Kidney (tissue), 13 donors: ENCODE measurements at regions not wholly inside any gene's neighbourhood (a gene's known extent, or its start where the extent isn't known, plus 50 kb on each side); places are given as distances from the start of the nearest gene placed in this dataset.
"Not testable (repeated sequence)": the region's sequence is repeated elsewhere in the genome, so short reads cannot be mapped to it uniquely, and the experiment has no call there.

Source experiments
- DNase-seq, 5 donors: peaks; one replicate each; pipeline ENCODE4 v3.0.0-alpha.2; 2013 to 2020
- FAIRE-seq: peaks from 2 replicates; lab custom pipeline; 2012; peaks lifted over from hg19 to GRCh38; lab: Jason Lieb, UNC
- H3K27ac ChIP-seq, 2 donors: one replicate each; pipeline ENCODE4 v1.7.0; 2013; ENCODE audit warnings: low read depth in 2 of 2, low read length in 2 of 2, inconsistent platforms in 1 of 2
- H3K27me3 ChIP-seq: one replicate; pipeline ENCODE4 v1.7.1; 2013; ENCODE audit warnings: low read length, inconsistent platforms; ENCODE audit not compliant: control insufficient read depth, insufficient read depth
- H3K36me3 ChIP-seq, 3 donors: one replicate each; pipeline versions ENCODE4 v1.7.0 to v1.7.1; 2013; ENCODE audit warnings: low read length in 3 of 3, control low read depth in 1 of 3, inconsistent platforms in 1 of 3; ENCODE audit not compliant: insufficient read depth in 3 of 3, control insufficient read depth in 2 of 3
- H3K4me1 ChIP-seq, 3 donors: one replicate each; pipeline versions ENCODE4 v1.7.0 to v1.7.1; 2013; ENCODE audit warnings: low read length in 3 of 3, inconsistent platforms in 1 of 3, low read depth in 1 of 3; ENCODE audit not compliant: control insufficient read depth in 2 of 3, insufficient read depth in 2 of 3
- H3K4me3 ChIP-seq, 3 donors: one replicate each; pipeline versions ENCODE4 v1.7.0 to v1.8.1; 2013; ENCODE audit warnings: low read length in 3 of 3, control low read depth in 1 of 3, inconsistent platforms in 1 of 3
- H3K9ac ChIP-seq, 3 donors: one replicate each; pipeline versions ENCODE4 v1.7.0 to v1.7.1; 2013; ENCODE audit warnings: low read length in 3 of 3, control low read depth in 1 of 3, inconsistent platforms in 1 of 3
- H3K9me3 ChIP-seq, 3 donors: one replicate each; pipeline versions ENCODE4 v1.7.0 to v1.7.1; 2013; ENCODE audit warnings: low read length in 3 of 3, control low read depth in 1 of 3, inconsistent platforms in 1 of 3; ENCODE audit not compliant: control insufficient read depth in 2 of 3, insufficient read depth in 1 of 3
- CTCF ChIP-seq: IDR thresholded peaks from 3 replicates; pipeline ENCODE4 v1.5.1; 2012; ENCODE audit warnings: mild to moderate bottlenecking, moderate library complexity, borderline replicate concordance; ENCODE audit not compliant: insufficient read depth; ENCODE audit errors: extremely low read depth
- intact Hi-C: fragments of 100-400 bp; cut with DNase I; formaldehyde crosslinking; loops from one replicate; pipeline ENCODE4 v1.11.1; 2022
- donor health status: control.
- donor health status: control.
- donor health status: control.
- donor health status: control.
- donor health status: control.
- donor health status: DM: yes; HTN: yes; CAD: no.
- donor health status: Normal renal cell carcinoma (clear cell type).

GRCh38 chr6:44038543-44039065 is 88.6 kb downstream of the MRPL14 start:
- H3K4me1 ChIP-seq = peaks cover 0 to 6% (median 0%) of the 10 kb centered on the region in 3 donors
- no peaks in the 10 kb centered on the region for H3K36me3 ChIP-seq
- H3K27ac ChIP-seq = no peak overlapping the region
- intact Hi-C loops = no loop called here
- DNase-seq (peak in 2 of 5 donors; percentile 20 to 29), FAIRE-seq (no peak)
- no peak overlapping the region for H3K9ac ChIP-seq
- no peaks in the 10 kb centered on the region for H3K27me3 ChIP-seq
- no peaks in the 10 kb centered on the region for H3K9me3 ChIP-seq
- TF ChIP-seq CTCF = no peak
- no peak overlapping the region for H3K4me3 ChIP-seq

- peak in 2 of 5 donors; percentile 31 to 51 for DNase-seq
- Histone ChIP-seq H3K27me3 (no peaks in the 10 kb centered on the region), H3K27ac (no peak overlapping the region), H3K36me3 (no peaks in the 10 kb centered on the region), H3K9me3 (no peaks in the 10 kb centered on the region), H3K4me3 (no peak overlapping the region), H3K9ac (no peak overlapping the region), H3K4me1 (peaks cover 0 to 6% (median 0%) of the 10 kb centered on the region in 3 donors)
- intact Hi-C loops = no loop called here
- no peak for TF ChIP-seq CTCF
- no peak for FAIRE-seq
Measured at GRCh38 chr6:44037847-44038542, 89.3 kb downstream of the MRPL14 start.

GRCh38 chr6:44037276-44037675 is 90.0 kb downstream of the MRPL14 start:
- H3K27ac ChIP-seq, H3K36me3 ChIP-seq, H3K4me1 ChIP-seq, H3K4me3 ChIP-seq, H3K9me3 ChIP-seq, FAIRE-seq, H3K27me3 ChIP-seq, H3K9ac ChIP-seq, DNase-seq, intact Hi-C loops: not testable (repeated sequence)

GRCh38 chr6:44036699-44037101 is 90.6 kb downstream of the MRPL14 start:
- H3K36me3 ChIP-seq = no peaks in the 10 kb centered on the region
- DNase-seq = peak in 2 of 5 donors; percentile 24 to 29

More at GRCh38 chr6:44036699-44037101, 90.6 kb downstream of the MRPL14 start:
- Histone ChIP-seq H3K27me3 (no peaks in the 10 kb centered on the region), H3K4me3 (no peak overlapping the region), H3K9ac (no peak overlapping the region), H3K27ac (no peak overlapping the region), H3K4me1 (no peaks in the 10 kb centered on the region), H3K9me3 (no peaks in the 10 kb centered on the region)
- no peak for TF ChIP-seq CTCF
- FAIRE-seq = no peak
- intact Hi-C loops = no loop called here
